D341Med (cell line): ENCODE measurements at regions not wholly inside any gene's neighbourhood (a gene's known extent, or its start where the extent isn't known, plus 50 kb on each side); places are given as distances from the start of the nearest gene placed in this dataset.

Source experiments
- DNase-seq: peaks from one replicate; pipeline ENCODE4 v3.0.0; 2012; ENCODE audit warnings: low spot score

DNA sequence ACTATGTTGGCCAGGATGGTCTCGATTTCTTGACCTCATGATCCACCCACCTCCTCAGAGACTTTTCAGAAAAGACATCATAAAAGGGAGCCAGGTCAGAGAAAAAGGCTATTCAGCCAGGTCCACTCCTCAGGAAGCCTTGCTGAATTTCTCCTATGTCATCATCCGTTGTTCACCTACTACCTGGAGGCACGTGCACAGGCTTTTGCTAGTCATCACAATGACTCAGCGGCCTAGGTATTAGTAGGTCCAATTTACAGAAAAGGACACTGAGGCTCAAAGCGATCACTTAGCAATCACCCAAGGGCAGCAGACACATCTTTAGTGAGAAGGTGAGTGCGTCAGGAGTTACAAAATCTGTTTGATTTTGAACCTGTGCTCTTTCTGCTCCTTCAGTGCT is 72.3 kb upstream of the RAD23B start:
- DNase-seq, result no peak

DNA sequence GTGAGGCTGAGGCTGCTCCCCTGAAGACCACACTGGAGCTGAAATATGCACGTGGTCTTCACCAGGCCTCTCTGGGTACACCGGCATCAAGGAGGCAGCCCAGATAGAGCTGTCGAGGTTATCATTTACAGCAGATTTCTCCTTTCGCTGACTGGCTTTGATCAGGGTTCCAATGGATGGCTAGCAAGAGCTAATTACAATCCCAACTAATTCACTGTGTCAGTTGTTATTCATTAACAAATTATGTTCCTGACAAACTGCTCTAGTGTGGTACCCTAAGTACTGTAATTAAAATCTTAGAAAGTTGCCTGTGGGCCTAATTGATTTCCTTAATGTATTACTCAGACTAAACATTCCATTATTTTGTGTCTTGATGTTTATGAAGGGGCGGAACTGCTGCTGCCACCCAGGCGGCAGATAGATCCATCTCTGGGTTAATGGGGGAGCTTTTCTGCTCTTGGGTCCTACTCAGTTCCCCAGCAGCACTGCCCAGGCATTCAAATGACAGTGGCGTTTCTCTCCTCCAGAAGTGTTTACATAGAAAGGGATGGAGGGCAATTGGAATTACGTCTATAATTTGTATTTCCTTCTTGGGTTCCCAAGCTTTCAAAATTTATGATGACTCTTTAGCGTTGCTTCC is 71.7 kb upstream of the RAD23B start:
- DNase-seq, result no peak

GRCh38 chr9:107212613-107213012 is 70.5 kb upstream of the RAD23B start:
- no peak for DNase-seq

DNA sequence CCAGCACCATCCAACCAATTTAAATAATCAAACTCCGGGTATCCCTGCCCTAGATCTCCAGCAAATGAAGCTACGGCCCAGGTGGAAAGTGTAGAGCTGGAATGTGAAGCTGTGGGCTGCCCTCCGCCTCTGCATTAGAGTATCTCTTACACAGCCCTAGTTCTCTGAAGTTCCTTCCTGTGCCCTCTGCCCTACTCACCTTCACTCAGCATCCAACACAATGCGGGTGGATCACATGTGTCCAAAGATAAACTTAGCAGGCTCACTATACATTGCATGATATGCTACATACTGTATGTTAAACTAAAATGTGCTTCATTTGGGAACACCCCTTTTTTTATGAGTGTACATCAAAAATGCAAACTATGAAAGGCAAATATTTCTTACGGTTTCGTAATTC is 70.0 kb upstream of the RAD23B start:
- no peak for DNase-seq

- DNase-seq, result no peak
These were observed 69.5 kb upstream of the RAD23B start for GRCh38 chr9:107213561-107214028.

DNA sequence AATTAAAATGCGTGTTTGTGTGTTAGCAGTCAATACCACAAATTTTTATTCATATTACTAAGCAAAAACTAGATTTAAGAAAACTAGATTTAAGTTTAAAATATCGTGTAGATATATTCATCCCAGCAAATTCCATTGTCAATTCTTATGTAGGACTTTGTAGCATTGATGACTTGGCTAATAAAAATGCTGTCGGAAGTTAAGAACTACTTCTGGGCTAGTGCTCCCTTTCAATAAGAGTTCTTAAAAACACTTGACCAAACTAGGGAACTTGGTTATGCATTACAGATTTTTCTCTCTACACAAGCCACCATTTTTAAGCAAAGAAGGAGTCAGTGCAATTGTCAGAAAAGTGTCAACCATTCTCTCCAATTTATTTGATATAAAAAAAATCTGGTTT is 68.7 kb upstream of the RAD23B start:
- no peak for DNase-seq

- no peak for DNase-seq
These were observed 68.2 kb upstream of the RAD23B start for GRCh38 chr9:107214915-107215314.

DNA sequence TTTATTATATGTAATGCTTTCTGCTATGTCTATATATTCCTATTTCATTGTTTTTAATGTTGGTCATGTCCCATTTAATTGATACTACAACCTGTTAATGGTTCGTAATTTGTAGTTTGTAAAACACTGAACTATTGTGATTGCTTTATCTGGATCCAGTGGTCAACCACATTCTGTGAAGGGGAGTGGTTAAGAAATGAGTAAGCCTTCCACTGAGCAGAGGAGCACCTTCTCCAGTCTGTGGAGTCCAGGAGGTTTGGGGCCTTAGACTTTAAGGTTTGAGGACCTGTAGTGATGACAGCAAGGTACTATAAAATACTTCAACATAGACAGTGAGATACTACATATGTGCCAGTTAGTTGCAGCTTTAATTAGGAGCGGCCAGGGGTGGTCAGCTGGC is 67.7 kb upstream of the RAD23B start:
- no peak for DNase-seq

GRCh38 chr9:107216329-107216728 is 66.8 kb upstream of the RAD23B start:
- no peak for DNase-seq

- peak; percentile 46 for DNase-seq
These were observed 64.1 kb upstream of the RAD23B start for GRCh38 chr9:107218829-107219485.

DNA sequence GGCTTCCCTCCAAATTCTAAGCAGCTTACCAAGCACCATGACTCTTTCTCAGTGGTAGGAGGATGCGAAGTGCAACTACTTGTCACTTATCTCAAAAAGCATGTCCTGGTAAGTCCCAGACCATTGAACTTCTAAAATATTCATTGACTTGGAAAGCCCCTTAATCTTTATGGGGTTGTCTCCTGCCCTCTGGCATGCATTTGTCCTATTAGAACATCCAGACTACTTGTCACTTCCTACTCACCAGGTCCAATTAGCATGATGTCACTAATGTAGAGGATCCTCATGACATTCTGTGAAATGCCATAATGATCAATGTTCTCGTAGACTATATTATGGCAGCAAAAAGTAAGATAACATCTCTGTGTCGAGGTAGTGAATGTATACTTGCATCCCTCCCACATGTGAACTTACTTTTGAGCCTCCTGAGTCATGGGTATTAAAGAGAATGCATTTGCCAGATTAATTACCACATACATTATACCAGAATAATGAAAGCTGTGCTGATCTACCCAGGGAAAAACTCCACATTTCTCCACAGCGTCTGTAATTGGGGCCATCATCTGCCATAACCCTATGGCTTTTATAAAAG is 63.5 kb upstream of the RAD23B start:
- DNase-seq, result no peak

GRCh38 chr9:107221321-107221720 is 61.8 kb upstream of the RAD23B start:
- DNase-seq, result no peak

DNA sequence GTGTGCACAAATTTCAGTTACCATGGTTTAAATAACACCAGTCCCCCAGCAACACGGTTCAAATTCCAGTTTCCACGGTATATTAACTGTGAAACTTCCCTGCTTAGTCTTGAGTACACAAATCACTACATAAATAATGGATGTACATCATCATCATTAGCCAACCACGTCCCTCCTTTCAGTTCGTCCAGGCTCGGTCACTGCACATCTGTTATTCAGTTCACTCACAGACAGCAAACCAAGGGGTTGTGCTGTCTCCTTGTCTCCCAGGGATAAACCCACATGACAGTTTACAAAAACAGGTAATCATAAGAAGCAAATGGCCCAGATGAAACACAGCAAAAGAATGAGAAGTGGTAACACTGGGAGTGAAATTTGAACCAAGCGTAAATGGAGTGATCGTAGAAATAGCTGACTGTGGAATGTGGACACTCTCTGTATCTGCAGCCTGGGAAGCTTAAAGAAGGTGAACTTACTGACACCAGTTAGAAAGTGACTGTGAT is 61.0 kb upstream of the RAD23B start:
- no peak for DNase-seq

GRCh38 chr9:107223381-107223780 is 59.7 kb upstream of the RAD23B start:
- DNase-seq, result no peak

GRCh38 chr9:107224252-107224651 is 58.8 kb upstream of the RAD23B start:
- DNase-seq, result no peak

- no peak for DNase-seq
These were observed 56.7 kb upstream of the RAD23B start for GRCh38 chr9:107226421-107226820.

GRCh38 chr9:107227774-107228173 is 55.3 kb upstream of the RAD23B start:
- no peak for DNase-seq

GRCh38 chr9:107228496-107229039 is 54.5 kb upstream of the RAD23B start:
- DNase-seq, result no peak

DNA sequence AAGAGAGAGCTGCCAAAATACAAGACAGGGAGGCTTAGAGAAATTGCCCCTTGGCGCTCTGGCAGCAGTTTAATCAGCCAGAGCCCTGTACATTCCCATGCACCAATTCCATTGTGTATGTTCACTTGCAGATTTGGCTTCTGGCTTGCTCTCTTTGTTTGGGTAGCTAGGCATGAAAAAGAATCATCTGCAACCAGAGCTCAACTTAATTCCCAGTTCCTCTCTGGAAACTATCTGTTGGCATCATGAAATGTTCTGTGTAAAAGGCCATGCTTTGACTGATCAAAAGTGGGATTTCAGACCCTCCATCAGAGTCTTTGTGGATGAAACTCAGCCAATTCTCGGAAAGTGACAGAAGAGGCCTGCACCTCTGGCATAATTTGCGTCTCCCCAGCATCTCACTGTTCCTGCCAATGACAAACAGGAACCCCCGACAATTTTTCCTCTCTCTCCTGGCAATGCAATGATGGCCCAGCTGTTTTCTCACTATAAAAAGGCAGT is 53.8 kb upstream of the RAD23B start:
- DNase-seq, result no peak
